Activated CD4-positive, alpha-beta memory T cell treated with anti-CD3 and anti-CD28 coated beads for 36 hours (primary cell): ENCODE measurements at regions not wholly inside any gene's neighbourhood (a gene's known extent, or its start where the extent isn't known, plus 50 kb on each side); places are given as distances from the start of the nearest gene placed in this dataset.

ENCODE experiments used
- CTCF ChIA-PET: fragments of 350-600 bp; sonication (Branson Sonifier 250); formaldehyde crosslinking; loops from one replicate; lab custom pipeline; 2021; ENCODE audit warnings: antibody characterized with exemption, inconsistent platforms; lab: Charles Lee
- POLR2A ChIA-PET: fragments of 350-600 bp; sonication (Branson Sonifier 250); formaldehyde crosslinking; loops from one replicate; lab custom pipeline; 2021; ENCODE audit warnings: antibody characterized with exemption; lab: Charles Lee
- DNase-seq: peaks from one replicate; pipeline ENCODE4 v3.0.0-alpha.2; 2020
- H3K27ac Mint-ChIP-seq: one replicate; pipeline ENCODE4 v1.8.0; 2021; ENCODE audit warnings: mixed read lengths
- H3K27me3 Mint-ChIP-seq: one replicate; pipeline ENCODE4 v1.8.0; 2021; ENCODE audit warnings: mixed read lengths
- H3K36me3 Mint-ChIP-seq: one replicate; pipeline ENCODE4 v1.8.0; 2021; ENCODE audit warnings: mixed read lengths
- H3K4me1 Mint-ChIP-seq: one replicate; pipeline ENCODE4 v1.8.0; 2021; ENCODE audit warnings: low read depth, mixed read lengths
- H3K4me3 Mint-ChIP-seq: one replicate; pipeline ENCODE4 v1.8.0; 2021; ENCODE audit warnings: mild to moderate bottlenecking, mixed read lengths
- H3K9me3 Mint-ChIP-seq: one replicate; pipeline ENCODE4 v1.8.0; 2021; ENCODE audit warnings: mixed read lengths
- intact Hi-C: fragments of 100-400 bp; cut with micrococcal nuclease; formaldehyde crosslinking; loops from one replicate; pipeline ENCODE4 v1.15.1; 2023

GRCh38 chr5:74192606-74193299 is 447.8 kb downstream of the ENC1 start:
- ChIA-PET CTCF (no interaction called here), POLR2A (no interaction called here)
- no peaks in the 10 kb centered on the region for H3K4me1 Mint-ChIP-seq
- DNase-seq: no peak
- H3K9me3 Mint-ChIP-seq: no peaks in the 10 kb centered on the region
- H3K36me3 Mint-ChIP-seq: no peaks in the 10 kb centered on the region
- H3K4me3 Mint-ChIP-seq: no peak overlapping the region
- peaks cover 13% of the 10 kb centered on the region for H3K27me3 Mint-ChIP-seq
- intact Hi-C loops: no loop called here
- H3K27ac Mint-ChIP-seq: no peak overlapping the region

GRCh38 chr5:74188351-74189105 is 452.0 kb downstream of the ENC1 start:
- ChIA-PET POLR2A (no interaction called here), CTCF (no interaction called here)
- no peaks in the 10 kb centered on the region for H3K9me3 Mint-ChIP-seq
- H3K27me3 Mint-ChIP-seq: peaks cover 17% of the 10 kb centered on the region
- DNase-seq: no peak
- H3K27ac Mint-ChIP-seq: no peak overlapping the region
- intact Hi-C loops: no loop called here
- no peaks in the 10 kb centered on the region for H3K4me1 Mint-ChIP-seq
- H3K4me3 Mint-ChIP-seq: no peak overlapping the region
- no peaks in the 10 kb centered on the region for H3K36me3 Mint-ChIP-seq

GRCh38 chr5:74187757-74188156 is 452.8 kb downstream of the ENC1 start:
- Mint-ChIP-seq H3K4me1 (no peaks in the 10 kb centered on the region), H3K9me3 (no peaks in the 10 kb centered on the region), H3K36me3 (no peaks in the 10 kb centered on the region), H3K27ac (no peak overlapping the region), H3K4me3 (no peak overlapping the region), H3K27me3 (peaks cover 13% of the 10 kb centered on the region)
- ChIA-PET CTCF (no interaction called here), POLR2A (no interaction called here)
- intact Hi-C loops: no loop called here
- no peak for DNase-seq

GRCh38 chr5:74186356-74187315 is 453.9 kb downstream of the ENC1 start:
- Mint-ChIP-seq H3K27ac (no peak overlapping the region), H3K4me3 (no peak overlapping the region), H3K27me3 (peaks cover 8% of the 10 kb centered on the region), H3K36me3 (no peaks in the 10 kb centered on the region), H3K9me3 (no peaks in the 10 kb centered on the region), H3K4me1 (peaks cover 5% of the 10 kb centered on the region)
- CTCF ChIA-PET: no interaction called here
- intact Hi-C loops: no loop called here
- POLR2A ChIA-PET: no interaction called here
- no peak for DNase-seq

GRCh38 chr5:74185599-74185998 is 454.9 kb downstream of the ENC1 start:
- no peak overlapping the region for H3K27ac Mint-ChIP-seq
- DNase-seq: no peak
- intact Hi-C loops: no loop called here
- H3K4me1 Mint-ChIP-seq: peaks cover 5% of the 10 kb centered on the region
- POLR2A ChIA-PET: no interaction called here
- no peaks in the 10 kb centered on the region for H3K36me3 Mint-ChIP-seq
- no peak overlapping the region for H3K4me3 Mint-ChIP-seq
- no peaks in the 10 kb centered on the region for H3K9me3 Mint-ChIP-seq
- CTCF ChIA-PET: no interaction called here
- H3K27me3 Mint-ChIP-seq: peaks cover 8% of the 10 kb centered on the region

- H3K27me3 Mint-ChIP-seq: peaks cover 8% of the 10 kb centered on the region
- no peak overlapping the region for H3K4me3 Mint-ChIP-seq
- H3K27ac Mint-ChIP-seq: no peak overlapping the region
- no peak for DNase-seq
- CTCF ChIA-PET: no interaction called here
- intact Hi-C loops: no loop called here
- H3K9me3 Mint-ChIP-seq: no peaks in the 10 kb centered on the region
- POLR2A ChIA-PET: no interaction called here
- no peaks in the 10 kb centered on the region for H3K36me3 Mint-ChIP-seq
- H3K4me1 Mint-ChIP-seq: peaks cover 5% of the 10 kb centered on the region
These were observed 455.9 kb downstream of the ENC1 start for GRCh38 chr5:74184649-74185048.

GRCh38 chr5:74183041-74183440 is 457.5 kb downstream of the ENC1 start:
- Mint-ChIP-seq H3K27ac (no peak overlapping the region), H3K36me3 (no peaks in the 10 kb centered on the region), H3K4me1 (peaks cover 5% of the 10 kb centered on the region), H3K27me3 (peaks cover 8% of the 10 kb centered on the region), H3K9me3 (no peaks in the 10 kb centered on the region), H3K4me3 (no peak overlapping the region)
- intact Hi-C loops: no loop called here
- CTCF ChIA-PET: no interaction called here
- DNase-seq: no peak
- POLR2A ChIA-PET: no interaction called here

- no peaks in the 10 kb centered on the region for H3K9me3 Mint-ChIP-seq
- H3K27me3 Mint-ChIP-seq: peaks cover 8% of the 10 kb centered on the region
- DNase-seq: peak; percentile 42
- no peak overlapping the region for H3K27ac Mint-ChIP-seq
- peaks cover 5% of the 10 kb centered on the region for H3K4me1 Mint-ChIP-seq
- no peaks in the 10 kb centered on the region for H3K36me3 Mint-ChIP-seq
- intact Hi-C loops: no loop called here
- ChIA-PET POLR2A (no interaction called here), CTCF (no interaction called here)
- no peak overlapping the region for H3K4me3 Mint-ChIP-seq
These were observed 457.9 kb downstream of the ENC1 start for GRCh38 chr5:74182603-74183002.

- ChIA-PET POLR2A (no interaction called here), CTCF (no interaction called here)
- H3K27ac Mint-ChIP-seq: no peak overlapping the region
- H3K4me1 Mint-ChIP-seq: peaks cover 5% of the 10 kb centered on the region
- DNase-seq: no peak
- H3K27me3 Mint-ChIP-seq: peaks cover 13% of the 10 kb centered on the region
- H3K9me3 Mint-ChIP-seq: no peaks in the 10 kb centered on the region
- H3K36me3 Mint-ChIP-seq: no peaks in the 10 kb centered on the region
- intact Hi-C loops: no loop called here
- no peak overlapping the region for H3K4me3 Mint-ChIP-seq
These were observed 460.8 kb downstream of the ENC1 start for GRCh38 chr5:74179701-74180100.

GRCh38 chr5:74179179-74179578 is 461.3 kb downstream of the ENC1 start:
- peaks cover 5% of the 10 kb centered on the region for H3K4me1 Mint-ChIP-seq
- CTCF ChIA-PET: no interaction called here
- no peaks in the 10 kb centered on the region for H3K36me3 Mint-ChIP-seq
- H3K4me3 Mint-ChIP-seq: no peak overlapping the region
- no peaks in the 10 kb centered on the region for H3K9me3 Mint-ChIP-seq
- peaks cover 13% of the 10 kb centered on the region for H3K27me3 Mint-ChIP-seq
- POLR2A ChIA-PET: no interaction called here
- DNase-seq: no peak
- intact Hi-C loops: no loop called here
- no peak overlapping the region for H3K27ac Mint-ChIP-seq

- no peaks in the 10 kb centered on the region for H3K36me3 Mint-ChIP-seq
- H3K27ac Mint-ChIP-seq: no peak overlapping the region
- H3K27me3 Mint-ChIP-seq: peaks cover 15% of the 10 kb centered on the region
- H3K9me3 Mint-ChIP-seq: no peaks in the 10 kb centered on the region
- DNase-seq: no peak
- intact Hi-C loops: no loop called here
- peaks cover 5% of the 10 kb centered on the region for H3K4me1 Mint-ChIP-seq
- POLR2A ChIA-PET: no interaction called here
- CTCF ChIA-PET: no interaction called here
- H3K4me3 Mint-ChIP-seq: no peak overlapping the region
These were observed 462.6 kb downstream of the ENC1 start for GRCh38 chr5:74177961-74178360.

- intact Hi-C loops: no loop called here
- DNase-seq: no peak
- ChIA-PET POLR2A (no interaction called here), CTCF (no interaction called here)
- Mint-ChIP-seq H3K9me3 (no peaks in the 10 kb centered on the region), H3K27me3 (peaks cover 15% of the 10 kb centered on the region), H3K4me1 (no peaks in the 10 kb centered on the region), H3K27ac (no peak overlapping the region), H3K4me3 (no peak overlapping the region), H3K36me3 (no peaks in the 10 kb centered on the region)
These were observed 466.2 kb downstream of the ENC1 start for GRCh38 chr5:74174366-74174765.
